OCI-LY7 (cell line): ENCODE measurements at regions not wholly inside any gene's neighbourhood (a gene's known extent, or its start where the extent isn't known, plus 50 kb on each side); places are given as distances from the start of the nearest gene placed in this dataset.

ENCODE experiments used
- EZH2phosphoT487 ChIP-seq: fragments of 200-600 bp; sonication (generic); IDR thresholded peaks from 2 replicates; pipeline ENCODE4 v1.6.1; 2018; ENCODE audit warnings: low read depth, borderline replicate concordance, mild to moderate bottlenecking, mixed run types, antibody characterized with exemption, low read length, moderate library complexity, mixed read lengths
- TF ChIP-seq, protein P1 (sequence below): fragments of 200-600 bp; sonication (generic); conservative IDR thresholded peaks from 2 replicates; pipeline ENCODE4 v1.5.1; 2014; ENCODE audit warnings: mild to moderate bottlenecking, antibody characterized with exemption, low read length, moderate library complexity, mixed read lengths

DNA sequence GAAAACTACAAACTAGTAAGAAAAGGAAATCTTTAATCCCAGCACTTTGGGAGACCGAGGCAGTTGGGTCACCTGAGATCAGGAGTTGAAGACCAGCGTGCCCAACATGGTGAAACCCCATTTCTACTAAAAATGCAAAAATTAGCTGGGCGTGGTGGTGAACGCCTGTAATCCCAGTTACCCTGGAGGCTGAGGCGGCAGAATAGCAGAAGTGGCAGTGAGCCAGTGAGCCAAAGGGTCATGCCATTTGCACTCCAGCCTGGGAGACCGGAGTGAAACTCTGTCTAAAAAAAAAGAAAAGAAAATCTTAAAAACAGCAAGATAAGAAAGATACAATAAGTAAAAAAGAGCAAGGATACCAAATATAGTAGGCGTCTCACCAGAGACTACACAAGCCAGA is 502.9 kb upstream of the ID2 start:
- TF ChIP-seq, protein P1, sequence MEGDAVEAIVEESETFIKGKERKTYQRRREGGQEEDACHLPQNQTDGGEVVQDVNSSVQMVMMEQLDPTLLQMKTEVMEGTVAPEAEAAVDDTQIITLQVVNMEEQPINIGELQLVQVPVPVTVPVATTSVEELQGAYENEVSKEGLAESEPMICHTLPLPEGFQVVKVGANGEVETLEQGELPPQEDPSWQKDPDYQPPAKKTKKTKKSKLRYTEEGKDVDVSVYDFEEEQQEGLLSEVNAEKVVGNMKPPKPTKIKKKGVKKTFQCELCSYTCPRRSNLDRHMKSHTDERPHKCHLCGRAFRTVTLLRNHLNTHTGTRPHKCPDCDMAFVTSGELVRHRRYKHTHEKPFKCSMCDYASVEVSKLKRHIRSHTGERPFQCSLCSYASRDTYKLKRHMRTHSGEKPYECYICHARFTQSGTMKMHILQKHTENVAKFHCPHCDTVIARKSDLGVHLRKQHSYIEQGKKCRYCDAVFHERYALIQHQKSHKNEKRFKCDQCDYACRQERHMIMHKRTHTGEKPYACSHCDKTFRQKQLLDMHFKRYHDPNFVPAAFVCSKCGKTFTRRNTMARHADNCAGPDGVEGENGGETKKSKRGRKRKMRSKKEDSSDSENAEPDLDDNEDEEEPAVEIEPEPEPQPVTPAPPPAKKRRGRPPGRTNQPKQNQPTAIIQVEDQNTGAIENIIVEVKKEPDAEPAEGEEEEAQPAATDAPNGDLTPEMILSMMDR: no peak
- no peak for TF ChIP-seq EZH2phosphoT487
